ENCODE measurements at regions not wholly inside any gene's neighbourhood (a gene's known extent, or its start where the extent isn't known, plus 50 kb on each side); places are given as distances from the start of the nearest gene placed in this dataset.

DNA sequence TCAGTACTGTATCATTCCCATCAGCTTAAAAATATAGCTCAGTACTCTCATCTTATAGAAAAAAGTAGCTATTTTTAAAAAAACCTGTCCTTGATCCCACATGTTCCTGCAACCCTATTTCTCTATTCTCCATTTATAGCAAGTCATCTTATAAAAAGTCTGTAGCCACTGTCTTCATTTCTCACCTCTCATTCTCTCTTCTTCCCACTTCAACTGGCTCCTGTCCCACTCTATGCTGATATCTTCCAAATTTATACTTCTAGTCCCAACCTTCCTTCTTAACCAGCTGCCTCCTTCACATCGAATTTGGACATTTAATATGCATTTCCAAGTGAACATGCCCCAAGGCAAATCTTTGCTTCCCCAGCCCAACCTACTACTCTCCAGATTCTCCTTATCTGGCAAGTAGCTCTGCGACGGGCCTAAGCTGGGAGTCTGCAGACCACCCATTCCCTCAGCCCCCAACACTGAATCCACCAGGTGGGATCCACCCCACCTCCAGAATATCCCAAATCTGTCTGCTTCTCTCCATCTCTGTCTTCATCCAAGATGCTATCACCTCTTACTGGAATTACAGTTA lies 52.0 kb upstream of the TANC2 start:
- DNase-seq = no peak

DNA sequence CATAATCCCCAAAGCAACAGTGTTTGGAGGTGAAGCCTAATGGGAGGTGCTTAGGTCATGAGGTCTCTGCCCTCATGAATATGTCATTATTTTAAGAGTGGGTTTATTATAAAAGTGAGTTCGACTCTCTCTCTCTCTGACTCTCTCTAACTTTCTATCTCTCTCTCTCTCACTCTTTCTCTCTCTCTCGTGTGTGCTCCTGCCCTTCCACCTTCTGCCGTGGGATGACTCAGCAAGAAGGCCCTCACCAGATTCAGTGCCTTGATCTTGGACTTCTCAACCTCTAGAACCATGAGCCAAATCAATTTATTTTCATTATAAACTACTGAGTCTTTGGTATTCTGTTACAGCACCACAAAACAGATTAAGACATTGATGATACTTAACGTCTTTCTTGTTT lies 53.7 kb upstream of the TANC2 start:
- DNase-seq = no peak

DNA sequence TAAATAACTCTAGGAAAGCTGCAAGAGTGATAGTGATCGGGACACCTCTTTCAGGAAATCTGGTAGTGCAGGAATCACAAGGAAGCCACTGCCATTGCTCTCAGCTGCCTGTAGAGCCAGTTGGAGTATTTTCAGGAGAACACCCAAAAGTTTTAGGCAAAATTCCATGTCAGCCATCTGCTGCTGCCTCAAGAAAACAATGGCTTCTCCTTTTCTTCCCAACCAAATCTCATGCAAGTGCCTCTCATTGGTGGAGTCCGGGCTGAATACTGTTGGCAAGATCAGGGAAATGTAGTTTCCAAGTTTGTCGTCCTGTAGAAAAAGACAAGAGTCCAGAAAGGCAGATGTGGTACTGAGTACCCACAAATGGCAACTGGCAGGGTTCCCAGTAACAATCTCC lies 54.9 kb upstream of the TANC2 start:
- DNase-seq = no peak

DNA sequence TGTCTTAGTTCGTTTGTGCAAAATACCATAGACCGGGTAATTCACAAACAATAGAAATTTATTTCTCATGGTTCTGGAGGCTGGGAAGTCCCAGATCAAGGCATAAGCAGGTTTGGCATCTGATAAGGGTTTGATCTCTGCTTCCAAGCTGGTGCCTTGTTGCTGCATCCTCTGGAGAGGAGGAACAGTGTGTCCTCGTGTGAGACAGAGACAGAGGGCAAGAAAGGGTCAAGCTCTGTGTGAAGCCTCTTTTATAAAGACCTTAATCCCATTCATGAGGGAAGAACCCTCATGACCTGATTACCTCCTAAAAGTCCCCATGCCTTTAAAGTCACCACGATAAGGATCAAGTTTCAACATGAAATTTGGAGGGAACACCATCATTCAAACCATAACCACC lies 55.8 kb upstream of the TANC2 start:
- no peak for DNase-seq

DNA sequence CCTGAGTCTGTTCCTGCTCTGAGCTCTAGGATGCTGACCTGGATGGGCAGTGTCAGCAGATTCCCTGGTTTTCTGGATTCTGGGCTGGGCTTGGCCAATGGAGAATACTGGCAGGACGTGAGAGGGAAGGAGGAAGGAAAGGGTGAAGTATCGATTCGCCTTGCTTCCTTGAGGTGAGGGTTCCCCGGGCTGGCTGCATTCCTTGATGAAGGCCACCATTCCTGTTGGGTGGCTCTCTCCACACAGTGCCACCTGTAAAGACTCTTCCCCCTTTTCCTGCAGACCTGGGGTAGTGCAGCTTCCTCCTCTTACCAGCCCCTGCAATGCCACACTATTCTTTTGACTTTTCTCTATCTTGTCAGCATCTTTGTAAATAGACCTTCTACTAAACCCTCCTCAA lies 58.1 kb upstream of the TANC2 start:
- DNase-seq = no peak

DNA sequence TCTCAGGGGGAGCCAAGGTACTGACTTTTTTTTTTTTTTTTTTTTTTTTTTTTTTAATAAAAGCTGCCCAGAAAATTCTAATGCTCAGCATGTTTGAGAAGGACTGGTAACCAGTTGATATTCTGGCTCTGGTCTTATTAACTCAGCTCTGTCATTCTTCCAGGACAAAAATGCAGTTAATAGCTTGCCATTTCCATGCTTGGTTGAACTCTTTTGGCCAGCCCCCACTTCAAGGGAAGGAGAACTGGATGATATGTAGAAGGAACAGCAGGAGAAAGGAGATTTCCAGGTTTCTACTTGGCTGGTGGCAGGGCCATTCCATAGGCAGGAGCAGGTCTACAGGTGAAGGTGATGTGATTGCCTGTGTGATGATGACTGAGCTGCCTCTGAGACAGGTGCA lies 59.2 kb upstream of the TANC2 start:
- peak in 1 of 3 experiments; percentile 6 for DNase-seq

DNA sequence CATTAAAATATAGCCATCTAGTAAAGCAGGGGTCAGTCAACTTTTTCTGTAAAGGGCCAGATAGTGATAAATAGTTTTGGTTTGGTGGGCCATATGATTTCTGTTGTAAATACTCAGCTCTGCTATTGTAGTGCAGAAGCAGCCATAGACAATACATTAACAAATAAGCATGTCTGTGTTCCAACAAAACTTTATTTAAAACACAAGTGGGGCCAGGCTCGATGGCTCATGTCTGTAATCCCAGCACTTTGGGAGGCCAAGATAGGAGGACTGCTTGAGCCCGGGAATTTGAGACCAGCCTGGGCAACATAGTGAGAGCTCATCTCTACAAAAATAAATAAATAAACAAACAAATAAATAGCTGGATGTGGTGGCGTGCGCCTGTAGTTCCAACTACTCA lies 60.8 kb upstream of the TANC2 start:
- no peak for DNase-seq

DNA sequence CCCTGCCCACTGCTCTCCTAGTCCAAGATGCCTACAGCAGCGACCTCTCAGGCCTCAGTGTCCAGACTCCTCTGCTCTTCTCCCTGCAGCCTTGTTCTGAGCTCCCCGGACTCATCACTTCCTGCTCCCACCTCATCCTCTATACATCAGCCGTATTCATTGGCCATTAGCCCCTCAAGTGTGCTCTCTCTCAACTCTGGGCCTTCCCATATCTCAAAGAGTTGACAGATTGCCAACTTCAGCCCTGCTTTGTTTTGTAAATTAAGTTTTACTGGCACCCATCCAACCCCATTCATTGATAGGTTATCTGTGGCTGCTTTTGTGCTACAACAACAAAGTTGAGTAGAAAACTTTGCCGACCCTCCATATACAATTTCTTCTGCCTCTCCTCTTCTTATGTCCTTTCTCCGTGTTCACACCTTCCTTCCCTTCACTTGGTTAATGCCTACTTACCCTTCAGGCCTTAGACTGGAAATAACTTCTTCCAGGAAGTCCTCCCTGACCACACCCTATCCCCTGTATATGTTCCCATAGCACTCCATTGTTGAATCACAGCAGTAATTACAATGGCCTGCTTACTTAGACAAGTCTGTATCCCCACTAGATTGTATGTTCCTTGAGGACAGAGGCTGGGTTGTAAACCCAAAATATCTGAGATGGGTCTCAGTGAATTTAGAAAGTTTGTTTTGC lies 63.4 kb upstream of the TANC2 start:
- no peak for DNase-seq

DNA sequence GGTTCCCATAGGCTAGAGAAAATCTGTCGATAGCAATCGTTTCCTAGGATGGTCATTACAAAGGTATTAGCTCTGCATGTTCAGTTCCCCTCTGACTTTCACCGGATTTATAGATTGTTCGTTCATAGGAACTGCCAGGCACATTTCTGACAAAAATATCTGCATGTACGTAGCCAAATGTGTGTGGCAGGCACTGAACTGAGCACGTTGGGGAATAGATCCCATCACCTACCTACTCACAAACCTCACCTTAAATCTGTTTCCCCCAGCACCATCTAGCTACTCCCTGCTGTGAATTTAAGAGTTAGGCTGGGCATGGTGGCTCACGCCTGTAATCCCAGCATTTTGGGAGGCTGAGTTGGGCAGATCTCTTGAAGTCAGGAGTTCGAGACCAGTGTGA lies 64.5 kb upstream of the TANC2 start:
- DNase-seq = no peak

DNA sequence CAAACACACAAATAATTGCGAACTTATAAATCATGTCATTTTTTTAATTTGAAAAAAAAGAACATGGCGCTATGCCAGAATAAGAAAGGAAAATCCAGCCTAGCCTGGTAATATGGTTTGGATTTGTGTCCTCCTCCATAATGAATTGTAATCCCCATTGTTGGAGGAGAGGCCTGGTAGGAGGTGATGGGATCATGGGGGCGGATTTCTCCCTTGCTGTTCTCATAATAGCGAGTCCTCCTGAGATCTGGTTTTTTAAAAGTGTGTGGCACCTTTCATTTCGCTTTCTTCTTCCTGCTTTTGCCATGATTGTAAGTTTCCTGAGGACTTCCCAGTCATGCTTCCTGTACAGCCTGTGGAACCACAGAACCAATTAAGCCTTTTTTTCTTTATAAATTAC lies 65.9 kb upstream of the TANC2 start:
- no peak for DNase-seq

DNA sequence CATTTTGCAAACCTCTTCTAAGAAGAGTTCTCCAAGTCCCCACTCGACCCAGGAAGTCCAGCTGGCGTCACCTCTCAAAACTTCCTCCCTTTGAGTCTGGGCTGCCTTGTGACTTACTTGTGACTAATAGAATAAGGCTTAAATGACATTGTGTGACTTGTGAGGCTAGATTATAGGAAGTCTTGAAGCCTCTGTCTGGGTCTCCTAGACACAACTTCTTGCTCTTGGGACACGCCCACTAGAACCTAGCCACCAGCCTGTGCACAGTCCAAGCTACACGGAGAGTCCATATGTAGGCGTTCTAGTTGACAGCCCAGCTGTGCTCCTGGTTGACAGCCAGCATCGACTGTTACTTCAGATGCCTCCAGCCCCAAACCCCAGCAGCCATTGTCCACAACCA lies 66.7 kb upstream of the TANC2 start:
- DNase-seq = no peak

DNA sequence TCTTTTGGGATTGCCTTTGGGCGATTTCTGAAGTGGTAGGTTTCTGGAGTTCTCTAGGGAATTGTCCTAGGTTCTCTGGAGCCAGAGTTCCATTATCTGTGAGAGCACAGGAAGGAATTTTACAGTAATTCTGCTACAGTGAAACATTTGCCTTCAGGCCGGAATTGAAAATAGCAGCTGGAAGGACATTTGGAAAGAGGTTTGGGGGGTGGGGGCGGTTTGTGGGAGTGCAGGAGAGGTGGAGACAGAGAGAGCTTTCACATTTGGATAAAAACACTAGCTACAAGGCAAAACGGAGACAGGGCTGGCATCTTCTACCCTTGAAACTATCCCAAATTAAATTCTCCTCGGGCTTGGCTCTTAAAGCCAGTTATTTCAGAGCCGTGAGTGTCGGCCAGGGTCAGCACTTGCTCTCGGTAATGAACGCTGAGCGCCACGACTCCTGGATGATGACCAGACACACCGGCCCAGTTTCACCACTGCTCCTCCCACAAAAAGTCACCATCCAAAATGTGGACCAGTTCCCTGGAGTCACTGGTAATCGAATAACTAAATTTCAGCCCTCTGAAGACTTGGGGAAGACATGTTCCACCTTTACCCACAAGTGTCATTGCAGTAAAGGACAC lies 67.7 kb upstream of the TANC2 start:
- peak in 1 of 3 experiments; percentile 26 for DNase-seq

DNA sequence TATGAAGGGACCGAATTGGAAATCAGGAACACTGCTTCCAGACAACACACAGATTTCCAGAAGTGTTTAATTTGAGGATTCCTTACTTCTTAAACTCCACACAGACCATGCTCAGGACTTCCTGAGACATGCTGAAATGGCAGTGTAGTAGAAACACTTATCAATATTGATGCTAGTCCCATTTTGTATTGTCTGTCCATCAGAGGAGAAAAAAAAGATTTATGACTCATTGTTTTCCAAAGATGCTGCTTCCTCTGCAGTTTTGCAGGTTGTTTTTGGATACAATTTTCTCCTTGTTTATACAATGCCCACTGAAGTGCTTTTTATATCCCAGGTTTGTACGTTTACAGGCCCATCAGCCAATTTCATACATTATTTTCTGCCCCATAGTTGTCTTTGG lies 68.3 kb upstream of the TANC2 start:
- DNase-seq = no peak

DNA sequence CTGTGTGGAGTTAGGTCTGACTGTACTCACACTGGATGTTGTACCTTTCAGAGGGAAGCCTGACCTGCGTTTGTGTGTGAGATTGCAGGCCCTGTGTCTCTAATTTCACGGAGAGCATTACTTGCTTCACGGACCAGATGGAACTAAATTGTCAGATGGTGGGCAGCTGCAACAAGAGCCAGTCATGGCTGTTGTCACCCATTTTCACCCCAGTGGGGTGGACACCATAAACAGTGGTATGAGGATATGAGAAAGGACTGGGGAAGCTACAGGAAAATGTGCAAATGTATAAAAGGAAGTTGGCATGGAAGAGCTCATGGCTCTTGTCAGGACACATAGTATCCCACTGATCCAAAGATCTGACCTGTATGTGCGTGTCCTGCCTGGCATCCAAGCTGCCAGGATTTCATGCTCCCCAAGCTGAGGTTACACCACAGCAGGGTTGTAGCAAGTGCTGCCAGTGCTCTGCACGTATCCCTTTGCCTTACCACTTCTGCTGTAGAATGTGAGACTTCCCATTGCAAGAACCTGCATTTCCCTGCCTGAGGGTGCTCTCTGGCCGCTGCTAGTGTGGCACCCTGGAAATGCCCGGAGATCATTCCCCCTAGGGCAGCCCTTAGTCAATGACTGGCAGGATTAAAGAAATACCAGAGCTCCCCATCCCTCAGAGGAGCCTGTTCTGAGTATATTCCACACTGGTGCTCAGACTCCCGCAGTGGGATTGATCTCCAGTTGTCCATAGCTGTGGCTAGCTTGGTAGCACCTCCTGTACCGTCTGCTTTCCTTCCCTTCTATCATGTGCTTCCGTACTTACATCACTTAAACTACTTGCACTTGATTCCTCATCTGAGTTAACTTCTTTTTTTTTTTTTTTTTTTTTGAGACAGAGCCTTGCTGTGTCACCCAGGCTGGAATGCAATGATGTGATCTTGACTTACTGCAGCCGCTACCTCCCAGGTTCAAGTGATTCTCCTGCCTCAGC lies 70.4 kb upstream of the TANC2 start:
- DNase-seq = no peak

DNA sequence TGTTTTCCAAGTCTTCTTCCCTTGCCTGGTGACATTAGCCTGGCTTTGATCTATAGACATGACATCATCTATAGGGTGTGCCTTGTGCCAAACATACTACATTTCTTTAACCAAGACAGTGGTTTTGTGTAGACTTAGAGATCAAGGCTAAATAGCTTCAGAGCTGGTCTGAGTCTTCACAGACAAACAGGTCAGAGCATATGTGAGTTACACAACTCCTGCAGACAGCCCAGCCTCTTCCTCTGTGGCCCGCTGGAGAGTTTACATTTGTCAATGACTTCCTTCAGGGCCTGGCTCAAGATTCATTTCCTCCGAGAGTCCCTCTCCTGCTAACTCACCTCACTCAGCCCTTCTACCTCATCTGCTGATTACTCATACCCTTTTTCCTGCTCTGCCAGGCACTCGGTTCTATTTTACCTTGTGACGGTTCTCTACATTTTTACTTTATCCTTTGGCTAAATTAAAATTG lies 73.1 kb upstream of the TANC2 start:
- DNase-seq = no peak

DNA sequence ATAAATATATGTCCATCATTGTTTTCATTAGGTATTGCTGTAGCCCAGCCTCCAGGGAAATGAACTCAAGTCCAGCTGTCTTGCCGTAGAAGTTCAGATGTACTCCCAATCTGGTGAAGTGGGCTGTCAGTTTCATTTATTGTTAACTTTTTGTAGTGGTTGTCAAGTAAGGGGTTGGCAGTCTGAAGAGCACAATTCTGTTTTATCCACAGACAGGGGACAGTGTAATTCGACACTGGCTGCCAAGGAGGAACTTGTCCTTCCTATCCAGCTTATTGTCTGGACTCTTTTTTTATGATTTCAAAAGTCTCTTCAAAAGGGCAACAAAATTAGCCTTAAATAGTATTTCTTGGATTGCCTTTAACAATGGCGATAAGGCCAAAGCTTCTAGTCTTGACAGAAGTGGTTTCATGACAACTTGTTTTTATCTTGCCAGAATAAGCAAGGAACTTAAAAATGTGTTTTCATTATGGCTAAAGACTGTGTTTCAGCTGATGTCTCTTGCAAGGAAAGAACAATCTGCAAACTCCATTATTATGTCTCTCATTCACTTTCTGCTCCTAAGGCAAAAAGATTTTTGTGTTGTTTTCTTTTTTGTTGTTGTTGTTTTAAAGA lies 73.9 kb upstream of the TANC2 start:
- DNase-seq = peak in 2 of 3 experiments; percentile 59

DNA sequence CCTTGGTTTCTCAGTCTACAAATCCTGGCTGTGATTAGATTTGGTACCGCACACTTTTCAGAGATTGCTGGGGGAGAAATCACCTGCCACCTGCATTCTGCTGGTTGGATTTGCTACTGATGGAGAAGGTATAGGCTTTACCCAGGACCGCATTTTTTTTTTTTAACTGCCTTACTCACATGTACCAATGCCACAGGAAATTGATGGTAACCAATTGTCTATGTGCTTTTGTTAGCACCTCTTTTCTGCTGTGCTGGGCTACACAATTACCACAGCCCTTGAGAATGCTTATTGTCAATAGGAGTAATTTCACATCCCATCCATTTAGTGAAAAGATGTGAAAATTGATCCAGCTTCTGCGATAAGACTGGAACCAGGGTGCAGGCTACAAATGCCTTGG lies 74.4 kb upstream of the TANC2 start:
- peak in 2 of 3 experiments; percentile 53 to 59 for DNase-seq

DNA sequence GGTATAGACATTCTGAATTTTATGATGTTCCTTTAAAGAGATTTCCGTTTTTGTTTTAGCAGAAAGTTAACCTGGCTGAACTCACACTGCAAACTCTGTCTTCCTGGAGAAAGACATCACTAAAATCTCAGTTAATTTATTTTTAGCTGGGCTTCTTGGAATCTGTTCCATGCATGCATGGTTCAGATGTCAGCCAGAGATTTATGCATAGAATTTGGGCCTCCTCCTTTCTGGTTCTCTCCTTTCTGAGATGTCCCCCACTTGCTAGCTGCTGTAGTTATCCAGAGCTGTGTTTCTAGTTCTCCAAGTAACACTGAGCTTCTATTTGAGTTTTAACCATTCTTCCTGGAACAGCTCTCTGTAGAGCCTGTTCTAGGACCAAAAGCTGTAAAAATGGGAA lies 77.3 kb upstream of the TANC2 start:
- DNase-seq = no peak

DNA sequence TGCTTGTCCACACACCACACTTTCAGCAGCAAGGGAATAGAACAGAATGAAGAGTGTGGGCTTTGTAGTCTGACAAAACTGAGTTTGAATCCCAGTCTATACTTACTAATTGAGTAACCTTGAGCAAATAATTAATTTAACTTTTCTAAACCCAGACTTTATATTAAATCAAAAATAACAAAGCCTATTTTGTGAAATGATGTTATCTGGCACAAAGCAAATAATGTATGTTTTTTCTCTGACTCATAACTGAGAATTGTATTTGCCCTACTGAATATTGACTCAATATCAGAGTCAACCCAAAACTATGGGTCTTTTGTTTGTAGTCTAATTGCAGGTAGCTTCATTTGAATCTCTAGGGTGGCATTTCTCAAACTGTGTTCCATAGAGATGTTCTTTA lies 77.9 kb upstream of the TANC2 start:
- DNase-seq = no peak

DNA sequence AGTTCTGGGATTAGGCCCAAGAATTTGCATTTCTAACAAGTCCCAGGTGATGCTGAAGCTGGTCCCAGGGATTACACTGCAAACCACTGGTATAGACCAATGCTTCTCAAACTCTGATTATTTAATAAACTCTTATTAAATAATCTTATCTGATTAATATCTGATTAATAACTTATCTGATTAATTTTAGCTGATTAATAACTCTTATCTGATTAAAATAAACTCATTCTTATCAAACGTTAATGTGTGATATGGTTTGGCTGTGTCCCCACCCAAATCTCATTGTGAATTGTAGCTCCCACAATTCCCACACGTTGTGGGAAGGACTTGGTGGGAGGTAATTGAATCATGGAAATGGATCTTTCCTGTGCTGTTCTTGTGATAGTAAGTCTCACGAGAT lies 78.6 kb upstream of the TANC2 start:
- DNase-seq = no peak

DNA sequence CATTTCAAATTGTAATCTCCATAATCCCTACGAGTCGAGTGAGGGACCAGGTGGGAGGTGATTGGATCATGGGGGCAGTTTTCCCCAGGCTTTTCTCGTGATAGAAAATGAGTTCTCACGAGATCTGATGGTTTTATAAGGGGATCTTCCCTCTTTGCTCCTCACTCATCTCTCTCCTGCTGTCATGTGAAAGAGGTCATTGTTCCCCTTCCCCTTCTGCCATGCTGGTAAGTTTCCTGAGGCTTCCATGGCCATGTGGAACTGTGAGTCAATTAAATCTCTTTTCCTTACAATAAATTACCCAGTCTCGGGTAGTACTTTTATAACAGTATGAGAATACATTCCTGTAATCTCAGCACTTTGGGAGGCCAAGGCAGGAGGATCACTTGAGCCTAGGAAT lies 76.7 kb upstream of the MARCHF10 start:
- no peak for DNase-seq

DNA sequence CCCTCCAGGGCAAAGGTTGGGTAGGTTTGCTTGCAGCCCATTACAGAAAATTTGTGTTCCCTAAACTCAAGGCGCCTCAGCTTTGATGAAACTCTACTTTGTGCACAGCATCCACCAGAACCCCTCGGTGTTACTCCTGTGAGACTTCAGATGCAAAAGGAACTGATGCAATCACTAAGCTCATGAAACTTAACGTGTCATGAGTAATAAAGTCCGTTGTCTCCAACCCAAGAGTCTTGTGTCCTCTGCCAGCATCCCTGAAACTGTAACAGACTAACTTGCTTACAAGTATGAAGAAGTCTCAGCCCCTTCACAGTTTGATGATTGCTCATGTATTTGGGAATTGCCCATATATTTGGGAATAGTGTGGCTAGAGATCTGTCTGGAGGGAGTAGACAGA lies 74.8 kb upstream of the MARCHF10 start:
- no peak for DNase-seq

DNA sequence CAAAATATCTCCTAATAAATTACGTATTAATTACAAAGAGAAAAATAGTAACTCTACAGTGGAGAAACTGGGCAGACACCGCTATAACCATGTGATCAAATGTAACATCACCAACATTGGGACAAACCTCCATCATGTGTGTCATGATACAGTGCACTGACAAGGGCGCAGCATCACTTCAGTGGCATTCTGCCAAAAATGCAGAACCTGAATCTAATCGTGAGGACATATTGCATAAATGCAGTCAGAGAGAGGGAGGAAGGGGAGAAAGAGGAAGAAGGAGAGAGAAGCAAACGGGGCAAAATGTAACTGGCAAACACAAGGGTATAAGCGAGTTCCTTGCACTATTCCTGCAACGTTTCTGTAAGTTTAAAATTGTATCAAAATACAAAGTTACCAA lies 74.2 kb upstream of the MARCHF10 start:
- DNase-seq = no peak
